A549 (cell line): ENCODE measurements at regions not wholly inside any gene's neighbourhood (a gene's known extent, or its start where the extent isn't known, plus 50 kb on each side); places are given as distances from the start of the nearest gene placed in this dataset.
A peak's percentile ranks its signal among the peaks of the same experiment; 100 is the strongest.

Source experiments
- ATAC-seq, 2 experiments: fragments of 200-7000 bp in 1 of 2; fragments of >200 bp in 1 of 2; cut with Nextera tagmentation in 1 of 2; cut with Tn5 transposase in 1 of 2; 3 replicates each; pipeline versions ENCODE4 v1.8.0 to v1.9.1; 2018 to 2020; ENCODE audit warnings: mild to moderate bottlenecking in 1 of 2, moderate library complexity in 1 of 2
- CTCF ChIA-PET: fragments of 300-600 bp; sonication (Branson Sonifier 250); formaldehyde crosslinking; extraction: SDS; loops from one replicate; lab custom pipeline; 2021; ENCODE audit warnings: antibody characterized with exemption, inconsistent platforms; lab: Yijun Ruan, JAX
- POLR2A ChIA-PET: fragments of 350-600 bp; formaldehyde crosslinking; extraction: SDS; loops from one replicate; lab custom pipeline; 2021; ENCODE audit warnings: antibody characterized with exemption, inconsistent platforms; lab: Yijun Ruan, JAX
- DNase-seq, 2 experiments: peaks; one replicate each; pipeline versions ENCODE4 v3.0.0 to v3.0.0-alpha.2; 2011 to 2016; ENCODE audit warnings: low read depth in 1 of 2, low spot score in 1 of 2
- FAIRE-seq: peaks from 2 replicates; lab custom pipeline; 2011; peaks lifted over from hg19 to GRCh38; lab: Jason Lieb, UNC
- H3K27ac ChIP-seq, 2 experiments: fragments of >200 bp; sonication (Bioruptor Twin); formaldehyde crosslinking; 3 replicates each; pipeline ENCODE4 v1.5.1; 2016 to 2017
- H3K4me1 ChIP-seq: fragments of >200 bp; sonication (Bioruptor Twin); formaldehyde crosslinking; 3 replicates; pipeline ENCODE4 v1.6.1; 2016
- H3K4me2 ChIP-seq: fragments of >200 bp; sonication (Bioruptor Twin); formaldehyde crosslinking; 3 replicates; pipeline ENCODE4 v1.6.1; 2016
- H3K4me3 ChIP-seq: fragments of >200 bp; sonication (Bioruptor Twin); formaldehyde crosslinking; 3 replicates; pipeline ENCODE4 v1.5.1; 2016
- H3K9me3 ChIP-seq: fragments of >200 bp; sonication (Bioruptor Twin); formaldehyde crosslinking; 3 replicates; pipeline ENCODE4 v1.6.1; 2016
- BHLHE40 ChIP-seq: IDR thresholded peaks from 2 replicates; pipeline ENCODE4 v1.6.1; 2012; ENCODE audit warnings: low read depth, low read length, inconsistent platforms
- CBX2 ChIP-seq: fragments of 200-600 bp; sonication (generic); IDR thresholded peaks from 2 replicates; pipeline ENCODE4 v1.6.1; 2016; ENCODE audit warnings: low read depth, mild to moderate bottlenecking, borderline replicate concordance
- CBX8 ChIP-seq: fragments of 200-600 bp; sonication (generic); IDR thresholded peaks from 2 replicates; pipeline ENCODE4 v1.6.1; 2016
- CHD4 ChIP-seq: fragments of 200-600 bp; sonication (generic); IDR thresholded peaks from 2 replicates; pipeline ENCODE4 v1.6.1; 2016; ENCODE audit warnings: antibody characterized with exemption, mild to moderate bottlenecking, borderline replicate concordance
- EHF ChIP-seq: fragments of 250-450 bp; sonication (Bioruptor Pico); IDR thresholded peaks from 2 replicates; pipeline ENCODE4 v1.5.0; 2020; ENCODE audit warnings: mild to moderate bottlenecking
- FOSB ChIP-seq: fragments of 250-450 bp; sonication (Bioruptor Pico); IDR thresholded peaks from 2 replicates; pipeline ENCODE4 v1.5.0; 2020; ENCODE audit warnings: mild to moderate bottlenecking, moderate library complexity
- FOSL2 ChIP-seq, 2 experiments: fragments of 450-650 bp in 1 of 2; fragments of >200 bp in 1 of 2; sonication (Bioruptor Twin) in 1 of 2; formaldehyde crosslinking; IDR thresholded peaks; 2 replicates each; pipeline versions ENCODE4 v1.5.0 to v1.6.1; 2016 to 2020; ENCODE audit warnings: mild to moderate bottlenecking in 1 of 2, moderate library complexity in 1 of 2
- HDAC2 ChIP-seq: fragments of 200-600 bp; sonication (generic); IDR thresholded peaks from 2 replicates; pipeline ENCODE4 v1.6.1; 2016
- HES2 ChIP-seq: fragments of >200 bp; sonication (Bioruptor Twin); formaldehyde crosslinking; IDR thresholded peaks from 2 replicates; pipeline ENCODE4 v1.6.1; 2016
- HOXA7 ChIP-seq: fragments of 250-450 bp; sonication (Bioruptor Pico); IDR thresholded peaks from 2 replicates; pipeline ENCODE4 v1.5.0; 2020; ENCODE audit warnings: mild to moderate bottlenecking, moderate library complexity
- HOXB13 ChIP-seq: fragments of 250-450 bp; sonication (Bioruptor Pico); IDR thresholded peaks from 2 replicates; pipeline ENCODE4 v1.5.0; 2020; ENCODE audit warnings: low read depth, mild to moderate bottlenecking, moderate library complexity
- MAZ ChIP-seq: fragments of 150-350 bp; IDR thresholded peaks from 2 replicates; pipeline ENCODE4 v1.6.1; 2014; ENCODE audit warnings: antibody characterized with exemption, low read depth, low read length, borderline replicate concordance
- MYC ChIP-seq: IDR thresholded peaks from 2 replicates; pipeline ENCODE4 v1.6.1; 2012; ENCODE audit warnings: mild to moderate bottlenecking, inconsistent platforms, low read length, improper control_type of control experiment, borderline replicate concordance
- POLR2AphosphoS2 ChIP-seq: conservative IDR thresholded peaks from 2 replicates; pipeline ENCODE4 v1.6.1; 2012; ENCODE audit warnings: low read length, improper control_type of control experiment, inconsistent platforms
- RARB ChIP-seq: fragments of 250-450 bp; sonication (Bioruptor Pico); IDR thresholded peaks from 2 replicates; pipeline ENCODE4 v1.8.0; 2021; ENCODE audit warnings: mild to moderate bottlenecking, moderate library complexity
- RFX5 ChIP-seq: fragments of 450-650 bp; IDR thresholded peaks from 2 replicates; pipeline ENCODE4 v1.7.1; 2014; ENCODE audit warnings: antibody characterized with exemption, mild to moderate bottlenecking, moderate library complexity
- SREBF2 ChIP-seq: fragments of 450-650 bp; IDR thresholded peaks from 2 replicates; pipeline ENCODE4 v1.6.1; 2014; ENCODE audit warnings: mild to moderate bottlenecking, moderate library complexity
- WGBS: methylation state at CpG from one replicate; pipeline ENCODE4 v1.1.6; 2017; ENCODE audit errors: missing lambda C conversion rate; 5-methylcytosine and 5-hydroxymethylcytosine counted together
- TF ChIP-seq, protein P1 (sequence below): fragments of 200-600 bp; sonication (generic); IDR thresholded peaks from 2 replicates; pipeline ENCODE4 v1.6.1; 2016; ENCODE audit warnings: antibody characterized with exemption, mild to moderate bottlenecking, moderate library complexity
- TF ChIP-seq, protein P2 (sequence below): fragments of >200 bp; sonication (Bioruptor Twin); formaldehyde crosslinking; IDR thresholded peaks from 3 replicates; pipeline ENCODE4 v1.5.1; 2016
- TF ChIP-seq, protein P3 (sequence below): IDR thresholded peaks from 2 replicates; pipeline ENCODE4 v1.6.1; 2012
- TF ChIP-seq, protein P4 (sequence below): fragments of 450-650 bp; IDR thresholded peaks from 2 replicates; pipeline ENCODE4 v1.6.1; 2014; ENCODE audit warnings: antibody characterized with exemption
- TF ChIP-seq, protein P5 (sequence below): IDR thresholded peaks from 2 replicates; pipeline ENCODE4 v1.6.1; 2012; ENCODE audit warnings: low read depth, borderline replicate concordance

DNA sequence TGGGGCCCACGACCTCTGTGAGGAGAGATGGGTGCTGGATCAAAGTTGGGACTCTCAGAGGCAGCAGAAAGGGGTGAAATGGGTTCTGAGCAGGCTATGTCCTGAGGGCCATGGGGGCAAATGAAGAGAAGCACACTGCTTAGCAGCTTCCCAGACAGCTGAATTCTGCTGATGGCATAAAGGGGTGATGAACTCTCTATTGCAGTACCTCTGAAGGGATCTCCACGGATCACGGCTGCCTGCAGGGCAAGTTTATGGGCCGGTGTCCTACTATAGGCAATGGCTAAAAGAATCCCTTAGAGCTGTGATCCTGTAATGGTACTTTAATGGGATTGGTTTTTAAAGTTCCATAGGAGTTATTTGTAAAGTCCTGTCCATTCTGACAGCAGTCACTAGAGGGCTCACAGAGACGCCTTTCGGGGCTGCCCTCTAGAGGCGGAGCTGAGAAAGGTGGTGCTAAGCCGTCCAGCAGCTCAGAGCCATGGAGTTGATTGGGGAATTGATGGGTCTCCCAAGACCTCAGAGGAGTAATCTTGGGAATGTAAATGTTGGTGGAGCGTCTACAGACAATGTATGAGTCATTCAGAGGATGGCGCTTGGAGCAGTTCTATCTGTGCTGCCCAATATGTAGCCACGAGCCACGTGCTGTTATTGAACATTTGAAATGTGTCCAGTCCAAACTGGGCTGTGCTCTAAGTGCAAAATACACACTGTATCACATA lies 287.3 kb downstream of the COG6 start (continued):
- TF ChIP-seq, protein P1, sequence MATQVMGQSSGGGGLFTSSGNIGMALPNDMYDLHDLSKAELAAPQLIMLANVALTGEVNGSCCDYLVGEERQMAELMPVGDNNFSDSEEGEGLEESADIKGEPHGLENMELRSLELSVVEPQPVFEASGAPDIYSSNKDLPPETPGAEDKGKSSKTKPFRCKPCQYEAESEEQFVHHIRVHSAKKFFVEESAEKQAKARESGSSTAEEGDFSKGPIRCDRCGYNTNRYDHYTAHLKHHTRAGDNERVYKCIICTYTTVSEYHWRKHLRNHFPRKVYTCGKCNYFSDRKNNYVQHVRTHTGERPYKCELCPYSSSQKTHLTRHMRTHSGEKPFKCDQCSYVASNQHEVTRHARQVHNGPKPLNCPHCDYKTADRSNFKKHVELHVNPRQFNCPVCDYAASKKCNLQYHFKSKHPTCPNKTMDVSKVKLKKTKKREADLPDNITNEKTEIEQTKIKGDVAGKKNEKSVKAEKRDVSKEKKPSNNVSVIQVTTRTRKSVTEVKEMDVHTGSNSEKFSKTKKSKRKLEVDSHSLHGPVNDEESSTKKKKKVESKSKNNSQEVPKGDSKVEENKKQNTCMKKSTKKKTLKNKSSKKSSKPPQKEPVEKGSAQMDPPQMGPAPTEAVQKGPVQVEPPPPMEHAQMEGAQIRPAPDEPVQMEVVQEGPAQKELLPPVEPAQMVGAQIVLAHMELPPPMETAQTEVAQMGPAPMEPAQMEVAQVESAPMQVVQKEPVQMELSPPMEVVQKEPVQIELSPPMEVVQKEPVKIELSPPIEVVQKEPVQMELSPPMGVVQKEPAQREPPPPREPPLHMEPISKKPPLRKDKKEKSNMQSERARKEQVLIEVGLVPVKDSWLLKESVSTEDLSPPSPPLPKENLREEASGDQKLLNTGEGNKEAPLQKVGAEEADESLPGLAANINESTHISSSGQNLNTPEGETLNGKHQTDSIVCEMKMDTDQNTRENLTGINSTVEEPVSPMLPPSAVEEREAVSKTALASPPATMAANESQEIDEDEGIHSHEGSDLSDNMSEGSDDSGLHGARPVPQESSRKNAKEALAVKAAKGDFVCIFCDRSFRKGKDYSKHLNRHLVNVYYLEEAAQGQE = no peak
- TF ChIP-seq CBX8 = no peak
- no peak for TF ChIP-seq HDAC2
- no peak for TF ChIP-seq SREBF2
- no peak for TF ChIP-seq BHLHE40
- TF ChIP-seq CBX2 = no peak
- no peak for TF ChIP-seq FOSB (CRISPR knock-in tag)
- no peak for TF ChIP-seq RFX5
- TF ChIP-seq HOXA7 (CRISPR knock-in tag) = no peak
- no peak for TF ChIP-seq RARB
- TF ChIP-seq FOSL2 (IDR thresholded peaks at IDR 0.05) = no peak
- peak; percentile 24; the same call in 1 of the 2 replicates for TF ChIP-seq FOSL2 (CRISPR knock-in tag; IDR thresholded peaks at IDR 0.05)

- TF ChIP-seq, protein P2, sequence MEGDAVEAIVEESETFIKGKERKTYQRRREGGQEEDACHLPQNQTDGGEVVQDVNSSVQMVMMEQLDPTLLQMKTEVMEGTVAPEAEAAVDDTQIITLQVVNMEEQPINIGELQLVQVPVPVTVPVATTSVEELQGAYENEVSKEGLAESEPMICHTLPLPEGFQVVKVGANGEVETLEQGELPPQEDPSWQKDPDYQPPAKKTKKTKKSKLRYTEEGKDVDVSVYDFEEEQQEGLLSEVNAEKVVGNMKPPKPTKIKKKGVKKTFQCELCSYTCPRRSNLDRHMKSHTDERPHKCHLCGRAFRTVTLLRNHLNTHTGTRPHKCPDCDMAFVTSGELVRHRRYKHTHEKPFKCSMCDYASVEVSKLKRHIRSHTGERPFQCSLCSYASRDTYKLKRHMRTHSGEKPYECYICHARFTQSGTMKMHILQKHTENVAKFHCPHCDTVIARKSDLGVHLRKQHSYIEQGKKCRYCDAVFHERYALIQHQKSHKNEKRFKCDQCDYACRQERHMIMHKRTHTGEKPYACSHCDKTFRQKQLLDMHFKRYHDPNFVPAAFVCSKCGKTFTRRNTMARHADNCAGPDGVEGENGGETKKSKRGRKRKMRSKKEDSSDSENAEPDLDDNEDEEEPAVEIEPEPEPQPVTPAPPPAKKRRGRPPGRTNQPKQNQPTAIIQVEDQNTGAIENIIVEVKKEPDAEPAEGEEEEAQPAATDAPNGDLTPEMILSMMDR = no peak
- TF ChIP-seq EHF (no peak), CBX8 (no peak), HES2 (no peak), MYC (no peak), CHD4 (no peak), MAZ (no peak), HOXB13 (CRISPR knock-in tag) (no peak), POLR2AphosphoS2 (no peak), HDAC2 (no peak), BHLHE40 (no peak)
- TF ChIP-seq, protein P3, sequence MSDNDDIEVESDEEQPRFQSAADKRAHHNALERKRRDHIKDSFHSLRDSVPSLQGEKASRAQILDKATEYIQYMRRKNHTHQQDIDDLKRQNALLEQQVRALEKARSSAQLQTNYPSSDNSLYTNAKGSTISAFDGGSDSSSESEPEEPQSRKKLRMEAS = no peak
- TF ChIP-seq, protein P4, sequence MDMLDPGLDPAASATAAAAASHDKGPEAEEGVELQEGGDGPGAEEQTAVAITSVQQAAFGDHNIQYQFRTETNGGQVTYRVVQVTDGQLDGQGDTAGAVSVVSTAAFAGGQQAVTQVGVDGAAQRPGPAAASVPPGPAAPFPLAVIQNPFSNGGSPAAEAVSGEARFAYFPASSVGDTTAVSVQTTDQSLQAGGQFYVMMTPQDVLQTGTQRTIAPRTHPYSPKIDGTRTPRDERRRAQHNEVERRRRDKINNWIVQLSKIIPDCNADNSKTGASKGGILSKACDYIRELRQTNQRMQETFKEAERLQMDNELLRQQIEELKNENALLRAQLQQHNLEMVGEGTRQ = no peak
- TF ChIP-seq, protein P5, sequence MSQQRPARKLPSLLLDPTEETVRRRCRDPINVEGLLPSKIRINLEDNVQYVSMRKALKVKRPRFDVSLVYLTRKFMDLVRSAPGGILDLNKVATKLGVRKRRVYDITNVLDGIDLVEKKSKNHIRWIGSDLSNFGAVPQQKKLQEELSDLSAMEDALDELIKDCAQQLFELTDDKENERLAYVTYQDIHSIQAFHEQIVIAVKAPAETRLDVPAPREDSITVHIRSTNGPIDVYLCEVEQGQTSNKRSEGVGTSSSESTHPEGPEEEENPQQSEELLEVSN = no peak
- Histone ChIP-seq H3K9me3 (no peaks in the 10 kb centered on the region), H3K4me3 (no peak overlapping the region), H3K27ac (no peak overlapping the region), H3K4me1 (no peaks in the 10 kb centered on the region), H3K4me2 (no peak overlapping the region)
- ChIA-PET CTCF (interaction anchor here (1.2 to 2.9 kb wide), 5 partner anchors 12 to 738 kb away, joined by 3 to 56 read pairs (median 4); no protein-coding TSS in a partner anchor), POLR2A (no interaction called here)
- FAIRE-seq (no peak), ATAC-seq (no peak), DNase-seq (no peak)
- WGBS = 29% methylated on average over 6 of the region's 6 CpGs
These were observed 288.2 kb downstream of the COG6 start for GRCh38 chr13:39943711-39944110.
